OCI-LY3 (cell line): ENCODE measurements at regions not wholly inside any gene's neighbourhood (a gene's known extent, or its start where the extent isn't known, plus 50 kb on each side); places are given as distances from the start of the nearest gene placed in this dataset.
"Not testable (repeated sequence)": the region's sequence is repeated elsewhere in the genome, so short reads cannot be mapped to it uniquely, and the experiment has no call there.

Experiments
- CTCF ChIP-seq: fragments of 200-600, 300-600 bp; sonication (generic); IDR thresholded peaks from 2 replicates; pipeline ENCODE4 v1.5.1; 2014; ENCODE audit warnings: antibody characterized with exemption, low read length, low read depth
- EZH2phosphoT487 ChIP-seq: fragments of 200-600 bp; shearing (Covaris generic); IDR thresholded peaks from 2 replicates; pipeline ENCODE4 v1.6.1; 2018; ENCODE audit warnings: antibody characterized with exemption, mixed run types, low read depth

- not testable (repeated sequence) for TF ChIP-seq CTCF, EZH2phosphoT487
Observed at GRCh38 chr12:46684243-46684642, 141.6 kb downstream of the SLC38A4 start.
